Progenitor cell of endocrine pancreas (in vitro differentiated cells): ENCODE measurements at regions not wholly inside any gene's neighbourhood (a gene's known extent, or its start where the extent isn't known, plus 50 kb on each side); places are given as distances from the start of the nearest gene placed in this dataset.

Source experiments
- DNase-seq: peaks from one replicate; pipeline ENCODE4 v3.0.0; 2021; ENCODE audit warnings: low spot score; ENCODE audit not compliant: unreplicated experiment
- H3K27ac Mint-ChIP-seq: 2 replicates; pipeline ENCODE4 v1.8.0; 2021; ENCODE audit warnings: mild to moderate bottlenecking, moderate library complexity, mixed read lengths
- H3K27me3 Mint-ChIP-seq: 2 replicates; pipeline ENCODE4 v1.8.0; 2021; ENCODE audit warnings: mixed read lengths
- H3K36me3 Mint-ChIP-seq: 2 replicates; pipeline ENCODE4 v1.8.0; 2022; ENCODE audit warnings: mixed read lengths; ENCODE audit not compliant: insufficient read depth
- H3K4me1 Mint-ChIP-seq: 2 replicates; pipeline ENCODE4 v1.8.0; 2021; ENCODE audit warnings: low read depth, mixed read lengths
- H3K4me3 Mint-ChIP-seq: 2 replicates; pipeline ENCODE4 v1.8.0; 2021; ENCODE audit warnings: low read depth, mild to moderate bottlenecking, moderate library complexity, mixed read lengths
- H3K9me3 Mint-ChIP-seq: 2 replicates; pipeline ENCODE4 v1.8.0; 2021; ENCODE audit warnings: low read depth, mixed read lengths
- CTCF ChIP-seq: fragments of 200-600 bp; sonication (generic); IDR thresholded peaks from one replicate; pipeline ENCODE4 v1.5.0; 2021; ENCODE audit warnings: antibody characterized with exemption, mild to moderate bottlenecking; ENCODE audit not compliant: unreplicated experiment

- DNase-seq = no peak
- H3K4me1 Mint-ChIP-seq = no peaks in the 10 kb centered on the region
Observed at GRCh38 chr7:155162422-155162821, 92.3 kb downstream of the HTR5A start.

GRCh38 chr7:155163696-155164095, 93.6 kb downstream of the HTR5A start:
- Mint-ChIP-seq H3K27ac (no peak overlapping the region), H3K36me3 (no peaks in the 10 kb centered on the region), H3K4me1 (no peaks in the 10 kb centered on the region), H3K9me3 (no peaks in the 10 kb centered on the region), H3K27me3 (peaks cover 4% of the 10 kb centered on the region), H3K4me3 (no peak overlapping the region)
- TF ChIP-seq CTCF = no peak
- DNase-seq = no peak

More at GRCh38 chr7:155162422-155162821, 92.3 kb downstream of the HTR5A start:
- peaks cover 4% of the 10 kb centered on the region for H3K27me3 Mint-ChIP-seq
- no peak overlapping the region for H3K4me3 Mint-ChIP-seq
- TF ChIP-seq CTCF = no peak
- no peaks in the 10 kb centered on the region for H3K9me3 Mint-ChIP-seq
- no peak overlapping the region for H3K27ac Mint-ChIP-seq
- no peaks in the 10 kb centered on the region for H3K36me3 Mint-ChIP-seq

GRCh38 chr7:155164316-155164715, 94.2 kb downstream of the HTR5A start:
- no peaks in the 10 kb centered on the region for H3K9me3 Mint-ChIP-seq
- no peaks in the 10 kb centered on the region for H3K36me3 Mint-ChIP-seq
- peaks cover 4% of the 10 kb centered on the region for H3K27me3 Mint-ChIP-seq
- TF ChIP-seq CTCF = no peak
- no peak for DNase-seq
- H3K27ac Mint-ChIP-seq = no peak overlapping the region
- no peak overlapping the region for H3K4me3 Mint-ChIP-seq
- no peaks in the 10 kb centered on the region for H3K4me1 Mint-ChIP-seq

DNA sequence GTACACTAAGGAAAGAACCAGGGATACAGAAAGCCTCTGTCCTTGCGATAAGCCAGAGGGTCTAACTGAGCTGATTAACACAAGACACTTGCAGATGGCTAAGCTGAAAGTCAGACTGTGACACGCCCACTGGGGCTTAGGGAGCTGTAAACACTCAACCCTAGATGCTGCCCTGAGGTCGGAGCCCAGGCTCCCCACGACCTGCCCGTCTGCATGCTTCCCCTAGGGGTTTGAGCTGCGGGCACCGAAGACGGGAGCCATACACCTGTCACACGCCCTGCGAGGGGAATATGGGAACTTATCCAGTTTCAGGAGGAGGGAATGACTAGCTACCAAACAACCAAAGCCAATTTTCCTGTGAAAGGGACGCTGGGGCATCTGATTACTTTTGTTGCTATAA, 96.0 kb downstream of the HTR5A start:
- H3K4me1 Mint-ChIP-seq = no peaks in the 10 kb centered on the region
- no peaks in the 10 kb centered on the region for H3K9me3 Mint-ChIP-seq
- no peak for DNase-seq
- no peaks in the 10 kb centered on the region for H3K36me3 Mint-ChIP-seq
- TF ChIP-seq CTCF = no peak
- H3K4me3 Mint-ChIP-seq = no peak overlapping the region
- H3K27me3 Mint-ChIP-seq = peaks cover 6% of the 10 kb centered on the region
- no peak overlapping the region for H3K27ac Mint-ChIP-seq

DNA sequence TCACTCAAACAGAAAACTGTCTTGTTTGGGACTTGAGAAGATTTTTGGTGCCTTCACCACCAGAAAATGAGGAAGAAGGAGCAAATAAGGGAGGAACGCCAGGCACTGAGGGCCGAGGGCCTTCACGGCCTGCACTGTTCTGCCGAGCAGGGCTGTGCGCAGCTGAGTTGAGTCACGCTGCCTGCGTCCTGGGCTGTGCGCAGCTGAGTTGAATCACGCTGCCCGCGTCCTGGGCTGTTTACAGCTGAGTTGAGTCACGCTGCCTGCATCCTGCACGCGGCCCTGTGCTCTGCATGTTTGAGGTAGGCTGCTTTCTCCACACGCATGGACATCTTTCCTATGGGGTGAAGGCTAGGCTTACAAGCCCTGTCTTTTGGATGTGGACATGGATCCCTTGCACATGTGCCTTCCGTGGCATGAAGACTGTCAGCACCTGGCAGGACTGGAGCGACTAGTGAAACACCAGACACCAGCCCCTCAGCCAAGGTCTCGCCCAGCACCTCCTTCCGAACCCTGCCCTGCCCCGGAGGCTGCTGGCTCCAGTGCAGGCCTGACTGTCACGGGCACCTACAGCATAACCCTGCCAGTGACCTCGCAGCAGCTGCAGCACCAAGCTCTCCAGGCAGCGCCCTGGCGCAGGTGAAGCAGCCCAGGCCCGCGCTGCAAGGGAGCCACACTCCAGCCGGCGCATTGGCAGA, 96.7 kb downstream of the HTR5A start:
- no peak for TF ChIP-seq CTCF
- H3K27ac Mint-ChIP-seq = no peak overlapping the region
- H3K36me3 Mint-ChIP-seq = no peaks in the 10 kb centered on the region
- no peaks in the 10 kb centered on the region for H3K4me1 Mint-ChIP-seq
- DNase-seq = no peak
- no peaks in the 10 kb centered on the region for H3K9me3 Mint-ChIP-seq
- H3K4me3 Mint-ChIP-seq = no peak overlapping the region
- peaks cover 6% of the 10 kb centered on the region for H3K27me3 Mint-ChIP-seq
